DOHH2 (cell line): ENCODE measurements at regions not wholly inside any gene's neighbourhood (a gene's known extent, or its start where the extent isn't known, plus 50 kb on each side); places are given as distances from the start of the nearest gene placed in this dataset.

ENCODE experiments used
- H3F3A ChIP-seq: fragments of 200-600 bp; sonication (generic), shearing (Covaris generic); 2 replicates; pipeline ENCODE4 v1.6.0; 2016; ENCODE audit warnings: antibody characterized with exemption, mild to moderate bottlenecking; ENCODE audit not compliant: control insufficient read depth, insufficient read depth
- H3K27ac ChIP-seq: fragments of 200-600 bp; sonication (generic); 2 replicates; pipeline ENCODE4 v1.5.1; 2014; ENCODE audit warnings: low read depth, mild to moderate bottlenecking, low read length, moderate library complexity
- H3K27me3 ChIP-seq: fragments of 200-600 bp; sonication (generic); 2 replicates; pipeline ENCODE4 v1.6.1; 2014; ENCODE audit warnings: mild to moderate bottlenecking, low read length, mixed read lengths; ENCODE audit not compliant: control insufficient read depth
- H3K36me3 ChIP-seq: fragments of 200-600 bp; sonication (generic); 2 replicates; pipeline ENCODE4 v1.6.1; 2014; ENCODE audit warnings: mild to moderate bottlenecking, low read length, moderate library complexity, mixed read lengths; ENCODE audit not compliant: control insufficient read depth
- H3K4me1 ChIP-seq: fragments of 200-600 bp; sonication (generic); 2 replicates; pipeline ENCODE4 v1.6.1; 2014; ENCODE audit warnings: mild to moderate bottlenecking, low read length, mixed read lengths; ENCODE audit not compliant: control insufficient read depth
- H3K4me2 ChIP-seq: fragments of 200-600 bp; sonication (generic); 2 replicates; pipeline ENCODE4 v1.6.0; 2014; ENCODE audit warnings: mild to moderate bottlenecking, low read length, moderate library complexity
- H3K4me3 ChIP-seq: fragments of 200-600 bp; sonication (generic); 2 replicates; pipeline ENCODE4 v1.5.1; 2014; ENCODE audit warnings: mild to moderate bottlenecking, low read length, mixed read lengths
- H3K79me2 ChIP-seq: fragments of 200-600 bp; sonication (generic); 2 replicates; pipeline ENCODE4 v1.6.1; 2014; ENCODE audit warnings: mild to moderate bottlenecking, low read length, mixed read lengths; ENCODE audit not compliant: control insufficient read depth
- H3K9me2 ChIP-seq: fragments of 200-600 bp; sonication (generic); replicated peaks from 2 replicates; pipeline ENCODE4 v1.6.1; 2014; ENCODE audit warnings: mild to moderate bottlenecking, low read length, mixed read lengths; ENCODE audit not compliant: control insufficient read depth
- H3K9me3 ChIP-seq: fragments of 200-600 bp; sonication (generic); 2 replicates; pipeline ENCODE4 v1.6.1; 2014; ENCODE audit warnings: antibody characterized with exemption, low read length, mixed read lengths; ENCODE audit not compliant: control insufficient read depth, insufficient read depth
- H4K20me1 ChIP-seq: fragments of 200-600 bp; sonication (generic); 2 replicates; pipeline ENCODE4 v1.6.0; 2014; ENCODE audit warnings: low read depth, mild to moderate bottlenecking, antibody characterized with exemption, low read length, moderate library complexity; ENCODE audit not compliant: control insufficient read depth, insufficient read depth
- CTCF ChIP-seq: fragments of 200-600 bp; sonication (generic); IDR thresholded peaks from one replicate; pipeline ENCODE4 v1.5.1; 2014; ENCODE audit warnings: antibody characterized with exemption, mild to moderate bottlenecking, low read depth, low read length; ENCODE audit not compliant: poor library complexity, severe bottlenecking
- EZH2phosphoT487 ChIP-seq: fragments of 200-600 bp; sonication (generic); IDR thresholded peaks from 2 replicates; pipeline ENCODE4 v1.6.1; 2017; ENCODE audit warnings: borderline replicate concordance, mild to moderate bottlenecking, antibody characterized with exemption, low read length, moderate library complexity, mixed read lengths

DNA sequence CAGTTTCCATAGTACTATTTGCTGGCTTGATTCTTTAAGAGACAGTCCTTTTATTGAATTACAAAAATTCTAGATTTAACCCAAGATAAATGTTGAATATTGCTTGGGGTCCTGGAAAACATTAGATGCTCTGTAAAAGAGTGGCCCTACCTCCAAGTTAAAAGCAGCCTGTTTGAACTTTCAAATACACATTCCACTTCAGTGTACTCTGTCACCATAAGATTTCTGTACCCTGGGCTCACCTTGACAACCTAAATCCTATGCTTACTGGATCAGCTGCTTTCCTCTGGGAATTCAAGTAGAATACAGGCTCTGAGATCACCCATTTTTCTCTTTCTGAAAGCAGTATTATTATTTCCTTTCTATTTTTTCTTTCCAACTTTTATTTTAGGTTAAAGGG, 107.7 kb upstream of the DCN start:
- Histone ChIP-seq H3K9me2 (no peaks in the 10 kb centered on the region), H3K4me2 (no peak overlapping the region), H3K36me3 (no peaks in the 10 kb centered on the region), H3K79me2 (no peaks in the 10 kb centered on the region), H3K27ac (no peak overlapping the region), H3K4me1 (no peaks in the 10 kb centered on the region), H4K20me1 (no peaks in the 10 kb centered on the region), H3K27me3 (no peaks in the 10 kb centered on the region), H3K4me3 (no peak overlapping the region), H3K9me3 (no peaks in the 10 kb centered on the region), H3F3A (no peaks in the 10 kb centered on the region)
- TF ChIP-seq EZH2phosphoT487 (no peak), CTCF (no peak)

DNA sequence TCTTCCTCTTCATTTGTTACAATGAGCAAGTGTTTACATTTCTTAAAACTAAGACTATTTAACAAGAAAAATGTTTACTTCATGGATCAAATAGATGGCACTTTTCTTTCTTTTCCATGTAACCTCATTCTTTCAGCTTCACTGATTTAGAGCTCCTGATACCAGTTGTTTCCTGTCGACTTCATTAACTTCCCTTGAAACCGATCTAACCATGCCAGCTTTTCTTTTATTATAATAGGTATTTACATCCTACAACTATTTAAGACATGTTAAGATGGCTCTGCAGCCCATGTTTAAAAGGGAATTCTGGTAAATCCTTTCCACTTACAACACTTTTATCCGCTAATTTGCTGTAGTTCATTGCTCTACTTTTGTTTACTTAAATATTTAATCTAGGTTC, 107.3 kb upstream of the DCN start:
- H3K4me3 ChIP-seq = no peak overlapping the region
- H3K9me2 ChIP-seq = no peaks in the 10 kb centered on the region
- no peaks in the 10 kb centered on the region for H3K27me3 ChIP-seq
- no peak overlapping the region for H3K4me2 ChIP-seq
- H3F3A ChIP-seq = no peaks in the 10 kb centered on the region
- H3K27ac ChIP-seq = no peak overlapping the region
- no peaks in the 10 kb centered on the region for H3K36me3 ChIP-seq
- no peak for TF ChIP-seq EZH2phosphoT487
- TF ChIP-seq CTCF = no peak
- H3K4me1 ChIP-seq = no peaks in the 10 kb centered on the region
- H3K9me3 ChIP-seq = no peaks in the 10 kb centered on the region
- H3K79me2 ChIP-seq = no peaks in the 10 kb centered on the region
- no peaks in the 10 kb centered on the region for H4K20me1 ChIP-seq

DNA sequence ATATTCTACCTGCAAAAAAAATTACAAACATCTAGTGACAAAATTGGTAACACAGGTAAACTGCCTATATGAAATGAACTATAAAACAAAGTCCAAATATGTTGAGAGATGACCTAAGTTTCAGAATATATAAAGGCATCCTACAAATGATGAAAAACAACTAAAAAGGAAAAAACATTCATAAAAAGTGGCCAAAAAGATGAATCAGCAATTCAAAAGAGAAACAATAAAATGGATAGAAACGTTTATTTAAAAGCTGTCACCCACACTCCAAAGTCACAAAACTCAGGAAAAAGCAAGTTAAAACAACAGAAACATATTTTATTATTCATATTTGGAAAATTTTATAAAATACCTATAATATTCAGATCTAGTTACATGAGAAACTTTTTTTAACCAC, 106.5 kb upstream of the DCN start:
- TF ChIP-seq EZH2phosphoT487 (no peak), CTCF (no peak)
- H4K20me1 ChIP-seq = no peaks in the 10 kb centered on the region
- no peaks in the 10 kb centered on the region for H3K4me1 ChIP-seq
- H3K4me2 ChIP-seq = no peak overlapping the region
- no peaks in the 10 kb centered on the region for H3K36me3 ChIP-seq
- H3K79me2 ChIP-seq = no peaks in the 10 kb centered on the region
- no peak overlapping the region for H3K27ac ChIP-seq
- H3K27me3 ChIP-seq = no peaks in the 10 kb centered on the region
- H3F3A ChIP-seq = no peaks in the 10 kb centered on the region
- H3K9me2 ChIP-seq = no peaks in the 10 kb centered on the region
- no peak overlapping the region for H3K4me3 ChIP-seq
- H3K9me3 ChIP-seq = no peaks in the 10 kb centered on the region

DNA sequence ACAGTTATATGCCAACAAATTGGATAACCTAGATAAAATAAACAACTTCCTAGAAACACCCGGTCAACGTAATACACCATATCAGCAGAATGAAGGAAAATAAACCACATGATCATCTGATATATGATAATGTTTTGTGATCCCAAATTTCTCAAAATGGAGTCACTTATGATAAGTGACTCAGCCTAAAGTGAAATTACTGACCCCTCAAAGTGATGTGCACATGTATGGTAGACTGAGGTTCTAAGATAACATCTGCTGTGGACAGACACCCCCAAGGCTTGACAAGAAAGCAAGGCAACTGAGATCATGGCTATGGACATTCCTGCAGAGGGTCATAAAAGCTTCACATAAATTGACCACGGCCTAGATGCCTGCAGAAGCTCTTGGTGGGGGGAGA, 105.1 kb upstream of the DCN start:
- Histone ChIP-seq H3K27me3 (no peaks in the 10 kb centered on the region), H3K4me2 (no peak overlapping the region), H3K79me2 (no peaks in the 10 kb centered on the region), H3K9me3 (no peaks in the 10 kb centered on the region), H3K4me1 (no peaks in the 10 kb centered on the region), H4K20me1 (no peaks in the 10 kb centered on the region), H3K36me3 (no peaks in the 10 kb centered on the region), H3K9me2 (no peaks in the 10 kb centered on the region), H3K27ac (no peak overlapping the region), H3F3A (no peaks in the 10 kb centered on the region), H3K4me3 (no peak overlapping the region)
- TF ChIP-seq CTCF (no peak), EZH2phosphoT487 (no peak)
